Mammary epithelial cell (primary cell): ENCODE measurements at regions not wholly inside any gene's neighbourhood (a gene's known extent, or its start where the extent isn't known, plus 50 kb on each side); places are given as distances from the start of the nearest gene placed in this dataset.

Experiments used
- CTCF ChIP-seq, 2 donors: IDR thresholded peaks in 1 of 2; conservative IDR thresholded peaks in 1 of 2; 2 replicates each; pipeline ENCODE4 v1.5.1; 2011 to 2012; ENCODE audit warnings: inconsistent platforms in 2 of 2, low read length in 2 of 2, mild to moderate bottlenecking in 2 of 2, control low read depth in 1 of 2, low read depth in 1 of 2; ENCODE audit not compliant: insufficient read depth in 1 of 2; ENCODE audit errors: extremely low read depth in 1 of 2
- EZH2 ChIP-seq: IDR thresholded peaks from 2 replicates; pipeline ENCODE4 v1.6.1; 2012; ENCODE audit warnings: low read length, inconsistent platforms, borderline replicate concordance

- TF ChIP-seq CTCF (conservative IDR thresholded peaks at IDR 0.05 in 1 of 2, IDR thresholded peaks at IDR 0.05 in 1 of 2; ENCODE audit: extremely low read depth in 1 of 2, insufficient read depth in 1 of 2, low read depth in 1 of 2, low read length in 2 of 2) (no peak), EZH2 (no peak)
Measured at GRCh38 chr14:101049942-101050341, 146.4 kb upstream of the RTL1 start.
